DND-41 (cell line): ENCODE measurements at regions not wholly inside any gene's neighbourhood (a gene's known extent, or its start where the extent isn't known, plus 50 kb on each side); places are given as distances from the start of the nearest gene placed in this dataset.

Experiments
- CTCF ChIP-seq: IDR thresholded peaks from 2 replicates; pipeline ENCODE4 v1.5.1; 2012; ENCODE audit warnings: borderline replicate concordance, low read length, moderate library complexity, mild to moderate bottlenecking; ENCODE audit not compliant: poor library complexity, severe bottlenecking; ENCODE audit errors: extremely low read depth
- EZH2 ChIP-seq: IDR thresholded peaks from 3 replicates; pipeline ENCODE4 v1.6.1; 2012; ENCODE audit warnings: borderline replicate concordance, low read depth, mild to moderate bottlenecking, moderate library complexity, low read length, inconsistent platforms; ENCODE audit not compliant: severe bottlenecking

GRCh38 chr3:74055061-74055460 is 430.3 kb upstream of the PDZRN3 start:
- TF ChIP-seq CTCF (no peak), EZH2 (no peak)
